ENCODE measurements at regions not wholly inside any gene's neighbourhood (a gene's known extent, or its start where the extent isn't known, plus 50 kb on each side); places are given as distances from the start of the nearest gene placed in this dataset.

DNA sequence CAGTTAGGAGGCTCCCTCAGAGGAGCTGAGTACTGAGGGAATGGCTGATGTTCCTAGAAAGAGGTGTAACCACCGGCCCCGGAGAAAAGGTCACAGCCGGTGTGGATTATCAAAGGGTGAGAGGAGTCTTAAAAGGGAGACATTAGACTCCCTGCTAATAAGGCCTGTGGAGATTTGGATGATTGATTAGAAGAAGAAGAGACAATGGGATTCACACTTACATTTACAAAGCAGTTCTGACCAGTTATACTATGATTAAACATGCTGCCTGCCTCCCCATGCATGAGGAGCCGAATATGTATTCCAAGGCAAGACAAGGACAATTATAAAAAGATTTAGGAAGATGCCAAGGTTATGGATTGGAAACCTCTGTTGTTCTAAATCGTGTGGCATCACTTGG is 302.4 kb downstream of the SLC4A3 start:
- DNase-seq (no peak), ATAC-seq (ENCODE audit: insufficient read depth, low FRiP score) (no peak)
- TF ChIP-seq, protein P1, sequence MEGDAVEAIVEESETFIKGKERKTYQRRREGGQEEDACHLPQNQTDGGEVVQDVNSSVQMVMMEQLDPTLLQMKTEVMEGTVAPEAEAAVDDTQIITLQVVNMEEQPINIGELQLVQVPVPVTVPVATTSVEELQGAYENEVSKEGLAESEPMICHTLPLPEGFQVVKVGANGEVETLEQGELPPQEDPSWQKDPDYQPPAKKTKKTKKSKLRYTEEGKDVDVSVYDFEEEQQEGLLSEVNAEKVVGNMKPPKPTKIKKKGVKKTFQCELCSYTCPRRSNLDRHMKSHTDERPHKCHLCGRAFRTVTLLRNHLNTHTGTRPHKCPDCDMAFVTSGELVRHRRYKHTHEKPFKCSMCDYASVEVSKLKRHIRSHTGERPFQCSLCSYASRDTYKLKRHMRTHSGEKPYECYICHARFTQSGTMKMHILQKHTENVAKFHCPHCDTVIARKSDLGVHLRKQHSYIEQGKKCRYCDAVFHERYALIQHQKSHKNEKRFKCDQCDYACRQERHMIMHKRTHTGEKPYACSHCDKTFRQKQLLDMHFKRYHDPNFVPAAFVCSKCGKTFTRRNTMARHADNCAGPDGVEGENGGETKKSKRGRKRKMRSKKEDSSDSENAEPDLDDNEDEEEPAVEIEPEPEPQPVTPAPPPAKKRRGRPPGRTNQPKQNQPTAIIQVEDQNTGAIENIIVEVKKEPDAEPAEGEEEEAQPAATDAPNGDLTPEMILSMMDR (IDR thresholded peaks at IDR 0.05; ENCODE audit: control extremely low read depth, extremely low read depth) = no peak
- H3K9ac ChIP-seq (ENCODE audit: insufficient read depth in 1 of 2, low read length in 2 of 2) = no peak overlapping the region
- H3K9me3 ChIP-seq (ENCODE audit: control insufficient read depth in 4 of 4, insufficient read depth in 3 of 4, low read length in 3 of 4) = no peaks in the 10 kb centered on the region
- H3K36me3 ChIP-seq (ENCODE audit: control insufficient read depth in 4 of 4, insufficient read depth in 4 of 4, low read length in 4 of 4) = no peaks in the 10 kb centered on the region
- H3K27ac ChIP-seq (ENCODE audit: low read depth in 1 of 2, low read length in 1 of 2) = no peak overlapping the region
- H3K27me3 ChIP-seq (ENCODE audit: control insufficient read depth in 3 of 3, insufficient read depth in 3 of 3, low read length in 2 of 3) = no peaks in the 10 kb centered on the region
- H3K4me1 ChIP-seq (ENCODE audit: control insufficient read depth in 5 of 5, insufficient read depth in 5 of 5, low read length in 5 of 5) = no peaks in the 10 kb centered on the region
- no peak overlapping the region for H3K4me3 ChIP-seq
- WGBS, 2 donors = 74 to 90% methylated on average over 5 of the region's 5 CpGs

DNA sequence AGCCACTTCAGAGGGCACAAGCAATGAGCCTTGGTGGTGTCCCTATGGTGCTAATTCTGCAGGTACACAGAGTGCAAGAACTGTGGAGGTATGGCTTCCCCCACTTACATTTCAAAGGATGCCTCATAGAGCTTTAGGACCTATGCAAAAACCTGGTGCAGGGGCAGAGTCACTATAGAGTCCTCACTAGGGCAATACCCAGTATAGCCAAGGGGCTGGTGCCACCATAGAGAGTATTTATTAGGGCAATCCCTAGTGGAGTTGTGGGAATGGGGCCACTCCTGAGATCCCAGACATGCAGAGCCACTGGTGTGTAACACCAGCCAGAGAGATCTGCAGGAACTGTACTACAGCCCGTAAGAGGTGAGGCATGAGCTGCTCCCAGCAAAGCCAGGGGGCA is 312.2 kb downstream of the SLC4A3 start:
- no peak for ATAC-seq (ENCODE audit: insufficient read depth, low FRiP score)
- TF ChIP-seq, protein P1 (IDR thresholded peaks at IDR 0.05; ENCODE audit: control extremely low read depth, extremely low read depth) = no peak
- Histone ChIP-seq H3K36me3 (ENCODE audit: control insufficient read depth in 4 of 4, insufficient read depth in 4 of 4, low read length in 4 of 4) (no peaks in the 10 kb centered on the region), H3K9me3 (ENCODE audit: control insufficient read depth in 4 of 4, insufficient read depth in 3 of 4, low read length in 3 of 4) (no peaks in the 10 kb centered on the region), H3K9ac (ENCODE audit: insufficient read depth in 1 of 2, low read length in 2 of 2) (no peak overlapping the region), H3K27ac (ENCODE audit: low read depth in 1 of 2, low read length in 1 of 2) (no peak overlapping the region), H3K27me3 (ENCODE audit: control insufficient read depth in 3 of 3, insufficient read depth in 3 of 3, low read length in 2 of 3) (no peaks in the 10 kb centered on the region), H3K4me3 (no peak overlapping the region), H3K4me1 (ENCODE audit: control insufficient read depth in 5 of 5, insufficient read depth in 5 of 5, low read length in 5 of 5) (no peaks in the 10 kb centered on the region)
- WGBS, 2 donors = 95% methylated on average over 1 of the region's 1 CpG
- DNase-seq = no peak

DNA sequence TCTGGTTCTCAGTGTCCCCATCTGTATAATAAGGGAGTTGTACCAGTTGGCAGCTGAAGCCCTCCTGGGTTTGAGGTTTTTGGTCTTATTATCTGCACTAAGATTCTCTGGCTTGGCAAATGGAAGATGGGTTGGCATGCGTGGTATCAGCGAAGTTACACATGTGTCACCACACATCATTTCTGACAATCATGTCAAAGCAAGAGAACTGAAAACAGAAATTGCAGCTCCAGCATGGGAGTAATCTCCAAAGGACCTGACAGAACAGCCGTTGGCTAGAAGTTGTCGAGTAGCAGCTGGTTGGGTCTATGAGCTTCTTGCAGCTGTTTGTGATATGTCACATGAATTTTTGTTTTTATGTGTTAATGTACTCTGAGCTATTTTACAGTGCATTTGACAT is 317.4 kb downstream of the SLC4A3 start:
- no peak overlapping the region for H3K27ac ChIP-seq (ENCODE audit: low read depth in 1 of 2, low read length in 1 of 2)
- no peaks in the 10 kb centered on the region for H3K36me3 ChIP-seq (ENCODE audit: control insufficient read depth in 4 of 4, insufficient read depth in 4 of 4, low read length in 4 of 4)
- H3K4me1 ChIP-seq (ENCODE audit: control insufficient read depth in 5 of 5, insufficient read depth in 5 of 5, low read length in 5 of 5) = no peaks in the 10 kb centered on the region
- H3K27me3 ChIP-seq (ENCODE audit: control insufficient read depth in 3 of 3, insufficient read depth in 3 of 3, low read length in 2 of 3) = no peaks in the 10 kb centered on the region
- H3K4me3 ChIP-seq = no peak overlapping the region
- ATAC-seq (ENCODE audit: insufficient read depth, low FRiP score) (no peak), DNase-seq (peak in 2 of 3 donors; percentile 8 to 29)
- TF ChIP-seq, protein P1 (IDR thresholded peaks at IDR 0.05; ENCODE audit: control extremely low read depth, extremely low read depth) = no peak
- WGBS, 2 donors = 83 to 95% methylated on average over 4 of the region's 4 CpGs
- H3K9me3 ChIP-seq (ENCODE audit: control insufficient read depth in 4 of 4, insufficient read depth in 3 of 4, low read length in 3 of 4) = no peaks in the 10 kb centered on the region
- H3K9ac ChIP-seq (ENCODE audit: insufficient read depth in 1 of 2, low read length in 2 of 2) = no peak overlapping the region

DNA sequence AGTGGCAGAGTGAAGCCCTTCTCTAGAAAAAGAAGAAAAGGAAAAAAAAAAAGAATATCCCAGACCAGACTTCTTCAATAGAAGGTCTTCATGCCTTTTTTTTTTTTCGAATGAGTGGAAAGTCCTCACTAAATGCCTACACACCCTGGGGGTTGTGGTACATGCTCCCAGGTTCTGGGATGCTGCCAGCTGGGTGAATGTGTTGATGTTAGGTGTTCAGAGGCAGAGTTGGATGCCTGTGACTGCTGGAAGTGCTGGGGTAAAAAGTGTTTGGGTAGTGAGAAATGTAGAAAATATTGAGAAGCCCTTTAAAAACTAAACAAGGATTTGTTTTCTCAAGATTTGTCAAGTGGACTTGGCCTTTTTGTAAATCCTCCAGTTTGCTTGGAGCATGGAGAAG is 318.6 kb downstream of the SLC4A3 start:
- no peaks in the 10 kb centered on the region for H3K36me3 ChIP-seq (ENCODE audit: control insufficient read depth in 4 of 4, insufficient read depth in 4 of 4, low read length in 4 of 4)
- no peak overlapping the region for H3K4me3 ChIP-seq
- no peaks in the 10 kb centered on the region for H3K27me3 ChIP-seq (ENCODE audit: control insufficient read depth in 3 of 3, insufficient read depth in 3 of 3, low read length in 2 of 3)
- H3K27ac ChIP-seq (ENCODE audit: low read depth in 1 of 2, low read length in 1 of 2) = no peak overlapping the region
- DNase-seq (no peak), ATAC-seq (ENCODE audit: insufficient read depth, low FRiP score) (no peak)
- H3K9ac ChIP-seq (ENCODE audit: insufficient read depth in 1 of 2, low read length in 2 of 2) = no peak overlapping the region
- WGBS, 2 donors = 54 to 74% methylated on average over 1 of the region's 1 CpG
- TF ChIP-seq, protein P1 (IDR thresholded peaks at IDR 0.05; ENCODE audit: control extremely low read depth, extremely low read depth) = no peak
- no peaks in the 10 kb centered on the region for H3K4me1 ChIP-seq (ENCODE audit: control insufficient read depth in 5 of 5, insufficient read depth in 5 of 5, low read length in 5 of 5)
- H3K9me3 ChIP-seq (ENCODE audit: control insufficient read depth in 4 of 4, insufficient read depth in 3 of 4, low read length in 3 of 4) = no peaks in the 10 kb centered on the region

Measured in lung (tissue), 11 donors.